ENCODE measurements at regions not wholly inside any gene's neighbourhood (a gene's known extent, or its start where the extent isn't known, plus 50 kb on each side); places are given as distances from the start of the nearest gene placed in this dataset.
"Not testable (repeated sequence)": the region's sequence is repeated elsewhere in the genome, so short reads cannot be mapped to it uniquely, and the experiment has no call there.

DNA sequence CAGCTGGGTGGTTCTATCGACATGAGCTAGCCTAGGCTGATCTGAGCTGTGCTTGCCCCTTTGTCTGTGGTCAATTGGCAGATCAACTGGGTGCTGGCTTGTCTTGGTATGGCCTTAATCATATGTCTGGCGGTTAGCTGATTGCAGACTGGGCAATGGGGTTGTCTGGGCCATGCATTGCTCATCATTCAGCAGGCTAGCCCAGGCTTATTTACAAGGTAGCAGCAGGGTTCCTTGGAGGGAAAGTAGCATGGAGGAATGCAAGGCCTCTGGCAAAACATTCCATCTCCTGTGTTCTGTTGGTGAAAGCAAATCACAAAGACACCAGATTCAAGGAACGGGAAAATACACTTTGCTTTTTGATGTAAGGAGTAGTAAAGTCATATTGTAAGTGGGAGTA lies 84.0 kb upstream of the IVNS1ABP start:
- DNase-seq (ENCODE audit: insufficient read length), result no peak

GRCh38 chr1:185400052-185400451 lies 83.0 kb upstream of the IVNS1ABP start:
- DNase-seq (ENCODE audit: insufficient read length) (no peak), FAIRE-seq (no peak)
- TF ChIP-seq POLR2AphosphoS5 (IDR thresholded peaks at IDR 0.05; ENCODE audit: low read depth, low read length), result no peak

More for the DNA sequence above, 84.0 kb upstream of the IVNS1ABP start:
- TF ChIP-seq POLR2AphosphoS5 (IDR thresholded peaks at IDR 0.05; ENCODE audit: low read depth, low read length), result no peak
- no peak for TF ChIP-seq TAF1 (IDR thresholded peaks at IDR 0.05; ENCODE audit: borderline replicate concordance, low read depth, low read length)
- TF ChIP-seq POLR2A (IDR thresholded peaks at IDR 0.05; ENCODE audit: low read depth, low read length), result no peak
- FAIRE-seq, result no peak

GRCh38 chr1:185398599-185398998 lies 81.6 kb upstream of the IVNS1ABP start:
- peak; percentile 14 for FAIRE-seq
- TF ChIP-seq POLR2AphosphoS5 (IDR thresholded peaks at IDR 0.05; ENCODE audit: low read depth, low read length), result no peak
- no peak for TF ChIP-seq TAF1 (IDR thresholded peaks at IDR 0.05; ENCODE audit: borderline replicate concordance, low read depth, low read length)
- TF ChIP-seq POLR2A (IDR thresholded peaks at IDR 0.05; ENCODE audit: low read depth, low read length), result no peak

GRCh38 chr1:185398022-185398421 lies 81.0 kb upstream of the IVNS1ABP start:
- TF ChIP-seq TAF1 (IDR thresholded peaks at IDR 0.05; ENCODE audit: borderline replicate concordance, low read depth, low read length) (no peak), POLR2A (IDR thresholded peaks at IDR 0.05; ENCODE audit: low read depth, low read length) (no peak), POLR2AphosphoS5 (IDR thresholded peaks at IDR 0.05; ENCODE audit: low read depth, low read length) (no peak)
- DNase-seq (ENCODE audit: insufficient read length) (no peak), FAIRE-seq (no peak)

More at GRCh38 chr1:185398599-185398998, 81.6 kb upstream of the IVNS1ABP start:
- DNase-seq (ENCODE audit: insufficient read length), result no peak

- FAIRE-seq (no peak), DNase-seq (ENCODE audit: insufficient read length) (no peak)
- TF ChIP-seq TAF1 (IDR thresholded peaks at IDR 0.05; ENCODE audit: borderline replicate concordance, low read depth, low read length), result no peak
- no peak for TF ChIP-seq POLR2A (IDR thresholded peaks at IDR 0.05; ENCODE audit: low read depth, low read length)
- TF ChIP-seq POLR2AphosphoS5 (IDR thresholded peaks at IDR 0.05; ENCODE audit: low read depth, low read length), result no peak
These were observed 80.1 kb upstream of the IVNS1ABP start for GRCh38 chr1:185397183-185397582.

DNA sequence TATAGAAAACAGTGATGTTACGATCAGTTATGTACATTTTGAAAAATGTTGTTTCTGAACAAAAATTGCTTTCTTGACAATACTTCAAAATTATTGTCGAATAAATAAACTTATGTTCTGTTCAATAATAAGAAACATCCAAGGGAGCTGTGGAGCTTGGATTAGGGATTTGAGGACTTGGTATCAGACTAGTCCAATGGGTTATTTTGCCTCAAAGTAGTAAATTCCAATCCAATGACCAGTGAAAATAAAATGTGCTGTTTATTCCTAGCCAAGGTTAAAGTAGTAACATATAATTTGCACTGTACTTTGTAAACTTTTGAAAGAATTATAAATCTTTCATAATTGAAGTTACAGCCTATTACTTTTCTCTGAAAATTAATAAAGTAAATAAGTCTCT lies 79.1 kb upstream of the IVNS1ABP start:
- FAIRE-seq (no peak), DNase-seq (ENCODE audit: insufficient read length) (no peak)
- TF ChIP-seq POLR2A (IDR thresholded peaks at IDR 0.05; ENCODE audit: low read depth, low read length) (no peak), TAF1 (IDR thresholded peaks at IDR 0.05; ENCODE audit: borderline replicate concordance, low read depth, low read length) (no peak), POLR2AphosphoS5 (IDR thresholded peaks at IDR 0.05; ENCODE audit: low read depth, low read length) (no peak)

GRCh38 chr1:185393815-185394214 lies 76.8 kb upstream of the IVNS1ABP start:
- no peak for FAIRE-seq

DNA sequence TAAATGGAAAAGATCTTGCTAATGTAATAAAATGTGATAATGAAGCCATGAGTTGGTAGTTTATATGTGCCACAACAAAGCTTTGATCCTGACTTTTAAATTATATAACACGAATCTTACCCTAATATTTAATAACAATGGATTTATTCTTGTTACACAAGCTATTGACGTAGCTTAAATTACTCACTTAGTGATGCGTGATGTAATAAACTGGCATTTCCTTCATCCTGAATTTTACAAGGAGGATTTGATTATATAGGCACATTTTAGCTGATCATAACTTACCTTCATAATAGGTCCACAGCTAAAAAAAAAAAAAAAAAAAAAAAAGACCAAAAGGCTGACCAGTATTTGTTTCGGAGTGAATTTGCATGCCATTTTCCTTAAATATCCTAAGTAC lies 76.2 kb upstream of the IVNS1ABP start:
- DNase-seq (ENCODE audit: insufficient read length) (no peak), FAIRE-seq (no peak)
- no peak for TF ChIP-seq POLR2AphosphoS5 (IDR thresholded peaks at IDR 0.05; ENCODE audit: low read depth, low read length)
- TF ChIP-seq POLR2A (IDR thresholded peaks at IDR 0.05; ENCODE audit: low read depth, low read length), result no peak
- no peak for TF ChIP-seq TAF1 (IDR thresholded peaks at IDR 0.05; ENCODE audit: borderline replicate concordance, low read depth, low read length)

More at GRCh38 chr1:185393815-185394214, 76.8 kb upstream of the IVNS1ABP start:
- TF ChIP-seq TAF1 (IDR thresholded peaks at IDR 0.05; ENCODE audit: borderline replicate concordance, low read depth, low read length), result no peak
- no peak for TF ChIP-seq POLR2A (IDR thresholded peaks at IDR 0.05; ENCODE audit: low read depth, low read length)
- TF ChIP-seq POLR2AphosphoS5 (IDR thresholded peaks at IDR 0.05; ENCODE audit: low read depth, low read length), result no peak
- no peak for DNase-seq (ENCODE audit: insufficient read length)

DNA sequence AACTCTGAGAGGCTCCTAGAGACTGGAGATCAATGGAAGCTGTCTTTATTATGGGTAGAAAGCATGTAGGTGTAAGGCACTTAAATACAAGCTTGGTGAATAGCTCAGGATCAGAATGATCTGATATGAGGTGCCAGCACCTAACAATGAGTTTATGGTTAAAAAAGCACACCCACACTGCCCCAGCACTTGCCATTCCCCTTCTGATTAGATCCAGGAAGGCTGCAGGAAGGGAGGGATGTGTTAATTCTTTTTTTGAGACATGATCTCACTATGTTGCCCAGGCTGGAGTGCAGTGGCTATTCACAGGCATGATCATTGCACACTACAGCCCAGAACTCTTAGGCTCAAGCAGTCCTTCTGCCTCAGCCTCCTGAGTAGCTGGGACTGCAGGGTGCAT lies 71.8 kb upstream of the IVNS1ABP start:
- DNase-seq (ENCODE audit: insufficient read length) (no peak), FAIRE-seq (no peak)
- TF ChIP-seq POLR2A (IDR thresholded peaks at IDR 0.05; ENCODE audit: low read depth, low read length), result no peak
- no peak for TF ChIP-seq POLR2AphosphoS5 (IDR thresholded peaks at IDR 0.05; ENCODE audit: low read depth, low read length)
- TF ChIP-seq TAF1 (IDR thresholded peaks at IDR 0.05; ENCODE audit: borderline replicate concordance, low read depth, low read length), result no peak

GRCh38 chr1:185388346-185388745 lies 71.3 kb upstream of the IVNS1ABP start:
- DNase-seq (ENCODE audit: insufficient read length), result no peak
- no peak for FAIRE-seq
- TF ChIP-seq TAF1 (IDR thresholded peaks at IDR 0.05; ENCODE audit: borderline replicate concordance, low read depth, low read length) (no peak), POLR2AphosphoS5 (IDR thresholded peaks at IDR 0.05; ENCODE audit: low read depth, low read length) (no peak), POLR2A (IDR thresholded peaks at IDR 0.05; ENCODE audit: low read depth, low read length) (no peak)

- TF ChIP-seq POLR2A (IDR thresholded peaks at IDR 0.05; ENCODE audit: low read depth, low read length), result no peak
- TF ChIP-seq POLR2AphosphoS5 (IDR thresholded peaks at IDR 0.05; ENCODE audit: low read depth, low read length), result no peak
- no peak for TF ChIP-seq TAF1 (IDR thresholded peaks at IDR 0.05; ENCODE audit: borderline replicate concordance, low read depth, low read length)
- DNase-seq (ENCODE audit: insufficient read length), result no peak
- no peak for FAIRE-seq
These were observed 68.9 kb upstream of the IVNS1ABP start for GRCh38 chr1:185385991-185386390.

GRCh38 chr1:185383805-185384204 lies 66.8 kb upstream of the IVNS1ABP start:
- DNase-seq (ENCODE audit: insufficient read length); FAIRE-seq: not testable (repeated sequence)

DNA sequence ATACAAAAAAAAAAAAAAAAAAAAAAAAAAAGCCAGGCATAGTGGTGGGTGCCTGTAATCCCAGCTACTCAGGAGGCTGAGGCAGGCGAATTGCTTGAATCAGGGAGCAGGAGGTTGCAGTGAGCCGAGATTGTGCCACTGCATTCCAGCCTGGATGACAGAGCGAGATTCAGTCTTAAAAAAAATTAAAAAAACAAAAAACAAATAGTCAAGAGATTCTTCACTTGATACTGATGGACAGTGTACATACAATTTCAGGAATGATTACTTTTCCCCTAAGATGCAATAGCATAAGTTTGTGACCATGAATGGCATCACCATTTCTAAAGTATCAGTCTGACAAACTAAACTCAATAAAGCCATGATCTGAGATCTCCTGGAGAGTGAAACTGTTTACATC lies 60.8 kb upstream of the IVNS1ABP start:
- TF ChIP-seq POLR2A (IDR thresholded peaks at IDR 0.05; ENCODE audit: low read depth, low read length) (no peak), POLR2AphosphoS5 (IDR thresholded peaks at IDR 0.05; ENCODE audit: low read depth, low read length) (no peak), TAF1 (IDR thresholded peaks at IDR 0.05; ENCODE audit: borderline replicate concordance, low read depth, low read length) (no peak)
- FAIRE-seq (no peak), DNase-seq (ENCODE audit: insufficient read length) (no peak)
